AG09319 (cell line): ENCODE measurements at regions not wholly inside any gene's neighbourhood (a gene's known extent, or its start where the extent isn't known, plus 50 kb on each side); places are given as distances from the start of the nearest gene placed in this dataset.

Source experiments
- DNase-seq: peaks from one replicate; pipeline ENCODE4 v3.0.0-alpha.2; 2010; ENCODE audit warnings: low read depth; ENCODE audit errors: extremely low read depth
- TF ChIP-seq, protein P1 (sequence below): IDR thresholded peaks from 2 replicates; pipeline ENCODE4 v1.5.1; 2011; ENCODE audit warnings: low read depth, mild to moderate bottlenecking, inconsistent platforms, low read length, moderate library complexity

DNA sequence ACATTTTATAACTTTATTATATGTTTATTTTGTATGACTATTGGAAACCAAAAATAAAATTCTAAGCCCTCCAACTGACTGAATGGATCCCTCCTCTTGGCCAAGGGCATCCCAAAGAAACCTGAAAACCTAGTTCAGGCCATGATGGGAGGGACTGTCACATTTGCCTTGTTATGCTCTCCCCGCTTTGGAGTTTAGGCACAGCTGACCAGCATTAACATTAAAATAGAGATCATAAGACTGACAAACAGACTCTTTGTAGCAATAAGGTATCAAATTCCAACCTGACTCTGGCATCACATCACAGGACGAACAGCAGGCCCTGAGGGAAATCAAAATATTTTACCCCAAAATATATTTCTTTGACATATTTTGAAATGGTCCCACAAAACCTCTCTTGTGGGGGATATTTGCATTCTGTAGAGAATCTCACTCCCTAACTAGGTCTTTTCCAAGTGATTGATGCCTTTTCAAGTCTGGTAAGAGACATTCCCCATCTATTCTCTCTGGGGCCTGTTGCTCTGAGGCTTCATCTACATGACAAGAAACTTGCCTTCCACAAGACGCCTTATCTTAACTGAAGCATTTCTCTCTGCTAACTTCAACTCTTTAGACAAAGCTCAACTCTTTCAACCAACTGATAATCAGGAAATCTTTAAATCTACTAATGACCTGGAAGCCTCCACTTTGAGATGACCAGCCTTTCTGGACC, 81.8 kb upstream of the PRR23E start:
- no peak for DNase-seq
- TF ChIP-seq, protein P1, sequence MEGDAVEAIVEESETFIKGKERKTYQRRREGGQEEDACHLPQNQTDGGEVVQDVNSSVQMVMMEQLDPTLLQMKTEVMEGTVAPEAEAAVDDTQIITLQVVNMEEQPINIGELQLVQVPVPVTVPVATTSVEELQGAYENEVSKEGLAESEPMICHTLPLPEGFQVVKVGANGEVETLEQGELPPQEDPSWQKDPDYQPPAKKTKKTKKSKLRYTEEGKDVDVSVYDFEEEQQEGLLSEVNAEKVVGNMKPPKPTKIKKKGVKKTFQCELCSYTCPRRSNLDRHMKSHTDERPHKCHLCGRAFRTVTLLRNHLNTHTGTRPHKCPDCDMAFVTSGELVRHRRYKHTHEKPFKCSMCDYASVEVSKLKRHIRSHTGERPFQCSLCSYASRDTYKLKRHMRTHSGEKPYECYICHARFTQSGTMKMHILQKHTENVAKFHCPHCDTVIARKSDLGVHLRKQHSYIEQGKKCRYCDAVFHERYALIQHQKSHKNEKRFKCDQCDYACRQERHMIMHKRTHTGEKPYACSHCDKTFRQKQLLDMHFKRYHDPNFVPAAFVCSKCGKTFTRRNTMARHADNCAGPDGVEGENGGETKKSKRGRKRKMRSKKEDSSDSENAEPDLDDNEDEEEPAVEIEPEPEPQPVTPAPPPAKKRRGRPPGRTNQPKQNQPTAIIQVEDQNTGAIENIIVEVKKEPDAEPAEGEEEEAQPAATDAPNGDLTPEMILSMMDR, result no peak

GRCh38 chr3:127112796-127113570, 79.9 kb upstream of the PRR23E start:
- no peak for DNase-seq
- TF ChIP-seq, protein P1, result no peak

- no peak for DNase-seq
- TF ChIP-seq, protein P1, result no peak
Observed at GRCh38 chr3:127113571-127113891, 79.4 kb upstream of the PRR23E start.

- DNase-seq, result no peak
- TF ChIP-seq, protein P1, result no peak
Observed at GRCh38 chr3:127114337-127115070, 78.4 kb upstream of the PRR23E start.

- TF ChIP-seq, protein P1, result no peak
- no peak for DNase-seq
Observed at GRCh38 chr3:127115691-127116351, 77.1 kb upstream of the PRR23E start.

DNA sequence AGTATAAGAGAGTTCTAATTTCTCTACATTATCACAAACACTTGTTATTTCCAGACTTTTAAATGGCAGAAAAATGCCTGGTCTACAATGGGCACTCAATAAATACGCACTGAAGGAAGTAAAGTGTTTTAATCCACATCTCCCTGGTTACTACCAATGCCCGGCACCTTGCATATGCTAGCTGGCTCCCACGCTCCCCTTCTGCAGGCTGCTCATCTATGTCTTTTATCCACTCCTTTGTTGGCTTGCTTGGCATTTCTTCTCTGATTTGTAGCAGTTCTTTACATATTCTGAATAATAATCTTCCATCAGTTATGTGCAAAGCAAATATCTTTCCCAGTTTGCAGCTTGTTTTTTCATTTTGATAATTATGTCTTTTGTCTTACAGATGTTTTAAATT, 74.6 kb upstream of the PRR23E start:
- TF ChIP-seq, protein P1, result no peak
- no peak for DNase-seq
